Left ventricle myocardium superior (tissue), 1 donor: ENCODE measurements at regions not wholly inside any gene's neighbourhood (a gene's known extent, or its start where the extent isn't known, plus 50 kb on each side); places are given as distances from the start of the nearest gene placed in this dataset.

Experiments
- ATAC-seq: fragments of 200-7000 bp; cut with Tn5 transposase; one replicate; pipeline ENCODE4 v1.9.1; 2020; ENCODE audit warnings: mild to moderate bottlenecking, moderate library complexity
- DNase-seq: peaks from one replicate; pipeline ENCODE4 v3.0.0-alpha.2; 2020
- intact Hi-C: fragments of 100-400 bp; cut with micrococcal nuclease; formaldehyde crosslinking; loops from one replicate; pipeline ENCODE4 v1.11.0; 2022
- donor health status: DM: no; HTN: yes; CAD: no; lungs with severe emphysema.

DNA sequence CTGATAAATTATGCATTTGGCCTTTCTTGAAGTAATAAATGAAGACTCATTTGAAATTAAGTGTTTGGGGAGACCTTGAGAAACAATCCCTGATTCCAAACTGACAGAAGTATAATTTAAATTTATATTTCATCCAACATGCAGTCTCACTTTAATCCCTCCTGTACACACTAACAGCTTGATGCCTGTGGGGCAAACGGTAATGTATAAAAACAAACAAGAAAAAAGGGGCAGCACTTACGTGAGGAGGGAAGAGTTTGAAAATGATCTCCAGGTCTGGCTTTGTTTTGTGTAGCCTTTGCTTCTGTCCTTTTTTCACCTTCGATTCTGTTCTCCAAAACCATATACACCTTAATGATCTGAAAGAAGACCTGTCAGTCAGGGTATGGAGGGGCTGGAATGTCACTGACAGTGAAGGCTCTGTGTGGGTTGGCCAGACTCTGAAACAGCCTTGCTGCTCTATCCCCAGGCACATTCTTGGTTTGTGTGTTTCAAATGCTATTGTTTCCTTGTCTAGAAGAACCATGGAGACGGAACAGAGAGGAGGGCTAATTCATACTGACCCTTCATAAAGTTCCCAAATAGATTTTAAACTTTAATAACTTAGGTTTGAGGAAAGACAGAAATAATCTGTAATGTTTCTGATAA is 338.2 kb upstream of the WWC1 start:
- DNase-seq (no peak), ATAC-seq (peak; percentile 53)
- intact Hi-C loops, result no loop called here

DNA sequence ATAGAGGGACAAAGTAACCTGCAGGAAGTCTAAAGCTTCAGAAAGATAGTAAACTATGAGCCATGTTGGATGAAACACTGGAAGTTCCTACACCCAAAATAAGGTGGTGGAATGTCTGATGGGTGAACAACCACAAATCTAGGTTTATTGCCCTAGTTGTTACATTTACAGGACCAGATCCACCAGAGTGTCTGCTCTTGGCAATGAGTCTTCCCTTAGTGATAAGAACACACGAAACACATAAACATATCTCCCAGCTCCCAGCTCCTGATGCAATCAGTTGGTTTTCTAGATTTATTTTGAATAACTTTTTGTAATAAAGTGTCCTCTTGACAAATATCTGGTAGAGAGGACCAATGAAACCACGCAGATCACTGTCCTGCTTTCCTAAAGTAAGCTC is 329.7 kb upstream of the WWC1 start:
- intact Hi-C loops, result no loop called here
- DNase-seq (no peak), ATAC-seq (no peak)

DNA sequence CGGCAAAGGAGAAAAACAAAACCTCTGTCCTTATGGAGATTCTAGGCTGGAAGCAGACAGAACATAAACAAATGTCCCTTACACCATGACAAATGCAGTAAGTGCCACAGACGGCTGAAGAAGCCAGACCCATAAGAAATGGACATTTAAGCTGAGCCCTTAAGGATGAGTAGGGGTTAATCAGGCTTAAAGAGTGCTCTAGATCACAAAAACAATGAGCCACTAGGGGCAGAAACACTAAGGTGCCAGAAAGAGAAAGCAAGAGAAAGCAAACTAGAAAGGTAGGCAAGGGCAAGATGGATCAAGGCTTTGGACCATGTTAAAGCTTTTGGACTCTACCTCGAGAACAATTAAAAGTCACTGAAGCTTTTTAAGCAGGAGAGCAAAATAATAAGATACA is 326.9 kb upstream of the WWC1 start:
- intact Hi-C loops, result no loop called here
- ATAC-seq (no peak), DNase-seq (no peak)

DNA sequence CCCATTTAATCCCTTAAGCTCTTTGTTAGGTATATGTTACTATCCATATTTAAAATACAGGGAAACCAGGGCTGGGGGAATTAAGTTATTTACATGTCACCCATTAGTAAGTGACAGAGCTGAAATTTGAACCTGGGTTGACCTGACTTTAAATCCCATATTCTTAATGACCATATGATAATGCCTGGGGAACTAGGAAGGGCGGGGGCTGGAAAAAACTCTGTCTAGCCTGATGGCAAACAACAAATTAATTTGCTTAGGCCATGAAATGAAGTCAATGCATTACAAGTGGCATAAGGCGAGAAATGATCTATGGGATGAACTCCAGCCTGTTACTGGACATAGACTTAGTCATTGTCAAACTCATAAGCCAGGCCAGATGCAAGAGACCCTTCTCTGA is 325.7 kb upstream of the WWC1 start:
- intact Hi-C loops, result no loop called here
- DNase-seq (no peak), ATAC-seq (no peak)

DNA sequence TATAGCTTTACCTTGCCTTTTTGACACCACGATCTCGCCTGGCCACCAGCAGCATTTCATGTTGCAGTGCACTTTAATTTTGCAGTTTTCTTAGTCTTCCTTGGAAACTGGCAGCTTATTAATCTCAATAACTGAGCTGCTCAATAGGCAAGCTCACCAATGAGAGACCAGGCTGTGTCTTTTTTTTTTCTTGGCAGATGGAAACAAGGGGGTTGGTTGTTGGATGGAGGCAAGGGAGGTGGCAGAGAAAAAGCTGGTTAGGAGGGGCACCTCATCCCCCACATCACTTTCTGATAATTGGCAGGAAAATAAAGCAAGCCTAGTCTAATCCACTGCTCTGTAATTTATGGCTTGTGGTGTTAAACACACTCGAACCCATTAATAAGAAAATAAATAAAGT is 324.5 kb upstream of the WWC1 start:
- DNase-seq (no peak), ATAC-seq (no peak)
- intact Hi-C loops, result no loop called here

DNA sequence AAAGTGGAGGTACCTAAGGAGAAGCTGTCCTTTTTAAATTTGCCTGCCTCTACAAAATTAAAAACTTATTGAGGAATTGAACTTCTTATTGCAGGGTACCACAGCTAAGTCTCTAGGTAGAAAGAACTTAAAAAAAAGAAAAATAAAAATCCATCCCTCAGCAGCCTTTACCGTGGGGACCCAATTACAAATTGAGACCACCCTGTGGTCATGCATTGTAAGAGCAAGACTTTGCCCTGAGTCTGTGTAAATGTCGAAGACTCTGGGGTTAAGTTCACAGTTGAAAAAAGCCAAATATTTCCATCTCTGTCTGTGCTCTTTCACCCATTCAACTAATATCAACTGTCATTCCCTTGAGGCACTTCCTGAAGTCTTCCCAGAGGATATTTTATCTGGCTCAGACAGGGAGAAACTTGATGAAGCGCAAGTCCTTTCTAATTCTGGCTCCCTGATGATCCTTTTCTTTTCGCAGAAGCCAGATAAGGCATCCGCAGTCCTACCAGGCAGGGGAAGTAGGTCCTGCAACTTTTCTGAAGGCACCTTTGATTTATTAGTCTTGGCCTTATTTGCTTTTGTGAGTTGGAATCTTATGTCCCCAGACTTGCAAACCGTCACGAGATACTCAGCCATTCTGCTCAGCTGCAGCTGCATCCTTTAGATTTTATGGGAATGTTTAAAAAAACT is 323.8 kb upstream of the WWC1 start:
- DNase-seq (no peak), ATAC-seq (no peak)
- intact Hi-C loops, result no loop called here

DNA sequence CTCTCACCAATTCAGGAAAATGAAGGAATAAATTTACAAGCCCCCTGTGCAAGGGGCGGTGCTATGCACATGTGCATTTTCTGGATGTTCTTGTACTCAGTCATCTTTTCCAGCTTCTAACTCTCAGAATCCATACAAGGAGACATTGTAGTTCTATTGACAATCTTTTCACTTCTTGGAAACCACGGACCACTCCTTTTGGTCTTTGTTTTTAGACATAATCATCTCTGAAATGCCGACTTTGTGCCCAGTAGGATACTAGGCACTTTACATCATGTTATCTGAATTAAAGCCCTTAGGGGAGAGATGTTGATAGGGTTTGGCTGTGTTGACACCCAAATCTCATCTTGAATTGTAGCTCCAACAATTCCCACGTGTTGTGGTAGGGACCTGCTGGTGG is 322.6 kb upstream of the WWC1 start:
- intact Hi-C loops, result no loop called here
- no peak for ATAC-seq
- no peak for DNase-seq

DNA sequence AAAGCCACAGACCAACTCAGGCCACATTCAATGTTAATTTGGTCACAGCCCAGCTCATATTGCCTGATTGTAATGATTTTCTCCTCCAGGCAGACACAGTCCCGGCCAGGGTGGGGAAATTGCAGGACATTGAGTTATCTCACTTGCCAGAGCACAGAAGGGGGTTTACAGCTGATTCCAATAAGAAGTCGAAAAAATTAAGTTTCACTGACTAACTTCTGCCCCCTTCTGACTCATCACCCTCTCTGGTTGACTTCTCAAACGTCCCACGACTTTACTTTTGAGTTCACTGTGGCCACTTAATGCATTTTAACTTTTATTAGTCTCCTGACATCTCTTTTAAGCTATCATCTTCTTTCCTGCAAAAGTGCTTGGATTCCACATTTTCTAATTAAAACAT is 321.4 kb upstream of the WWC1 start:
- intact Hi-C loops, result no loop called here
- DNase-seq (no peak), ATAC-seq (no peak)

DNA sequence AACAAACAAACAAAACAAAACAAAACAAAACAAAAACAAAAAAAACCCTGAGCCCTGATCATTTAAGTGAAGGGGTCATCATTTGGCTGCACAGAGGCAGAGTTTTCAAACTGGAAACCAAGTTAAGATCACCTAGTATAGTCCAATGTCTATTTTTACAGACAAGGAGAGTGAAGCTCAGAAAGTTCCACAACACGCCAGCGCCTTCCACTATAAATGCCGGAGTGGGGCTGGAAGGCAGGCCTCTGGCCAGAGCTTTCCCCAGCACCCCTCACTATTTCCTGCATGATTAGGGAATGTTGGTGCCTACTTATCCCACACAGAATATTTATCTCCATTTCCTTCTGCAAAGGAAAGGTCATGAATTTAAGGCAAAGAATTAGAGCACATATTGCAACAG is 319.7 kb upstream of the WWC1 start:
- ATAC-seq (peak; percentile 65), DNase-seq (no peak)
- intact Hi-C loops, result no loop called here

DNA sequence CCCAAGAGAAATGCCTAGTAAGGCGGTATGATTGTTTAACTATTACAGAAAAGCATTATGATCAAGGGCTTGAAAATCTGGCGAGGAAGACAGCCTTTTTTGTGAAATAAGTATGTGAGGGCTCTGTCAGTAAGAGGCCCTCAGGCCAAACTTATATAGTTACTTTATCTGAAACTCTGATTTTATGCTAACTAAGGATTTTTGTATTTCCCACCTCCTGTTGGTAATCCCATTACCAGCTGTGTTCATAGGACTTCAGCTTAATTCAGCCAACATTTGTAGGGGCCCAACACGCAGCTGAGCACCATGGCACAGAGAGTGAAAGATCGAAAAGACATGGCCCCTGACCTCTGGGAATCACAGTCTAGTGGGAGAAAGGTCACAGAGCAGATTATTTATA is 318.3 kb upstream of the WWC1 start:
- DNase-seq (no peak), ATAC-seq (no peak)
- intact Hi-C loops, result no loop called here

DNA sequence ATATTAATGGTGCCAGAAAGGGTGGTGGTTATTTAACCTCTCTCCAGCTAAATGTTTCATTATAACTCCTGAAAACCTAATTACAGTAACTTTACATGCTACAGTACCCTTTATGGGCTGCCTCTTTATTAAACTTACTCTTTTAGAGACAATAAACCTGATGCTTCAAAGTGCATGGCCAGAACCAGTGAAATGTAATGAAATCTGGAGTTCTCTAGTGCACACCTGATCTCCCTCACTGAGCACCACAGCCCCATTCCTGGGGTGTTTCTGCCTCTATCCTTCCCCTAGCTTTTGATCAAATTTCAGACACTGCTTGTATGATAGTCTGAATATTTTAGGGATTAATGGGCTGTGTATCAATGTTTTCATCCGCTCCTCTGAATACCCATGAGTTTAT is 306.5 kb upstream of the WWC1 start:
- no peak for DNase-seq
- intact Hi-C loops, result no loop called here

DNA sequence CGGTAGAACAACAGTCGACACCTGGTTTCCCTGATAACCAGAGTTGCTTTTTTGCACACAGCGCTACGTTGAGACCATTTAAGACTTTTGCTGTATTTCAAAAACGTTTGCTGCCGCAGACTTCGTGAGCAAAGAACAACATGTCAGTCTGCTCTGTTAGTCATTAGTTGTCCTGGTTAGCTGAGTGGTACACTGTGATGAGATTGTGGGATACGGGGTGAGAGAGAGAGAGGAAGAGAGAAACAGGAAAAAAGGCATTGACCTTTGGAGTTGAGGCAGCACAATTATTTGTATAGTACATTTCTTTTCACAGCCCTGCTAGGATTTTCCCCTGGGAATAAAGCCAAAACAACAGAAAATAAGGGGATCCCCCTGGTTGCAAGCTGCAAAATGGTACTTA is 306.1 kb upstream of the WWC1 start:
- peak; percentile 10 for ATAC-seq
- intact Hi-C loops, result no loop called here

More for the DNA sequence above, 306.5 kb upstream of the WWC1 start:
- no peak for ATAC-seq

DNA sequence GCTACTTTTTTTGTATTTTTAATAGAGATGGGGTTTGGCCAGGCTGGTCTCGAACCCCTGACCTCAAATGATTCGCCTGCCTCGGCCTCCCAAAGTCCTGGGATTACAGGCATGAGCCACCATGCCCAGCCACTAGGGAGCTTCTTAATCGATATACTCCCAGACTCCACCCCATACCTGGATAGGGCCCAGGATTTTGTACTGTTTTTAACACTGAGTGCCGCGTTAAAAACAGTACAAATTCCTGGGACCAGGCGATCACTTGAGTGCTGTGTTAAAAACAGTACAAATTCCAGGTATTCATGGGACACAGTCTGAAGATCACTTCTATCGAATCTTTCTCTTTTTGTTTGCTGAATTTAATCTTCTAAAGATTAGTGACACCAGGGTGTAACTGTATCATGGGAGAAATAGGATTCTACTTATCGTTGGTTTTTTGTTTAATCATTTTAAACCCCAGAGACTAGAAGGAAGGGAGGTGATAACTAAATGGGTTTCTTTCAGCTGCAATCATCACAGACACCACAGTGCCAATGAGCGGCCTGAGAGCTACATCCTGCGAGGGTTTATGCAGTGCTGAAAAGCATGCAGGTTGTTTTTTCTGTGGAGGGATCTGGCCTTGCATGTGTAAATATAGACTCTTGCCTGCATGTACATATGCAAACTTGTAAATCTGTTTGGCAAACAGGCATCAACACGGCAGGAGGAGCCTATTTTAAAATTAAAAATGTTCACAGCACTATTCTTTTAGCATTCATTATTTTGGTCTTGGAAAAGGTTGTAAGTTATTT is 303.8 kb upstream of the WWC1 start:
- intact Hi-C loops, result no loop called here
- ATAC-seq (peak; percentile 81), DNase-seq (no peak)

More for the DNA sequence above, 306.1 kb upstream of the WWC1 start:
- DNase-seq, result no peak

DNA sequence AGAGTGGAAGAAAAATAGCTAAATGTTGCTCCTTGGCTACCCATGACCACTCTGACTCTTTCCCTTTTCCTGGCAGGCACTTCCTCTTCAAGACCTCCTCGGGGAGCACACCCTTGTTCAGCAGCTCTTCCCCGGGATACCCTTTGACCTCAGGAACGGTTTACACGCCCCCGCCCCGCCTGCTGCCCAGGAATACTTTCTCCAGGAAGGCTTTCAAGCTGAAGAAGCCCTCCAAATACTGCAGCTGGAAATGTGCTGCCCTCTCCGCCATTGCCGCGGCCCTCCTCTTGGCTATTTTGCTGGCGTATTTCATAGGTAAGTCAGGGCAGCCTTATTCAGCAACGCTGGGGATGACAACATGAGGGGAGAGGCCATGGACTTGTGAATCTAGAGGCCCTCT is 298.6 kb upstream of the WWC1 start:
- ATAC-seq, result no peak
- no peak for DNase-seq
- intact Hi-C loops, result no loop called here

DNA sequence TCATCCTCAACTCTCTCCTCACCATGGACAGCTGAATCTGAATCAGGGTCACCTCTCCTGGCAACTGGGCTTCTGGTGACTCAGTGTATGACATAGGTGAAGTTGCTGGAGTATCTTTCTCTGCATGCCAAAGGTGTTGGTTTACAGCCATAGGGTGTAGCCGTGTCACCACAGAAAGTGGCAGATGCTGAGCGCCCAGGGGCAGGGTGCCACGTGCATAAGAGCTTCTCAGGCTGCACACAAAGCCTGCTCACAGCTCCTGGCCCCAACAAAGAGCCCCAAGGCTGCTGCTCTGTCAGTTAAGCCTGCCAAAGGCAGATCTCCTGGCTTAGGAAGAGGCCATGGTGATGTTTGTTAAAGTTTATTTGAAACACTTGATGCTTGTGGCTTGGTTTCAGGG is 297.7 kb upstream of the WWC1 start:
- intact Hi-C loops, result no loop called here
- ATAC-seq, result peak; percentile 32
- DNase-seq, result peak; percentile 36

DNA sequence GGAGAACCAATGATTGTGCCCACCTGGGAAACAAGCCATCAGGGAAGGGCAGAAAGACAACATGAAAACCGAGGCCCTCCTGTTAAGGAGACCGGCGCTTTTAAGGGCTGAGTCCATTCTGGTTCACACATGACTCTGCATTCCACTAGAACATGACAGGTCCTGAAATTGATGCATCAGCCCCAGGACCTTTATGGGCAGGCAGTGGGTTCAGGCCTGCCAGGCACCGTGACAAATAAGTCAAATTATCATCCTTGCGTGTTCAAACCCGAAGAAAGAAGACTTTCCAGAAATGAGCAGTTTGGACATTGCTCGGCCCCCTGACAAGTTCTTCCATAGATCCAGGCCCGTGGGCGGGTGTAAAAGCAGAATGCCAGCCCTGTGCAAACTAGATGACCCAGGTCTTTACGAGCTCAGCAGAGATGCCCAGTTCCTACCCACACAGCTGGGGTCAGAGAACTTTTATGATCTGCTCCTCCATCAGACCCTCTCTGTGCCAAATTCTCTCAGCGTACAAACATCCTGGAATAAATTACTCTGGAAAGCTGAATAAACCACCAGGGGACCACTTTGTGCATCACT is 295.5 kb upstream of the WWC1 start:
- intact Hi-C loops, result no loop called here
- ATAC-seq (no peak), DNase-seq (no peak)

DNA sequence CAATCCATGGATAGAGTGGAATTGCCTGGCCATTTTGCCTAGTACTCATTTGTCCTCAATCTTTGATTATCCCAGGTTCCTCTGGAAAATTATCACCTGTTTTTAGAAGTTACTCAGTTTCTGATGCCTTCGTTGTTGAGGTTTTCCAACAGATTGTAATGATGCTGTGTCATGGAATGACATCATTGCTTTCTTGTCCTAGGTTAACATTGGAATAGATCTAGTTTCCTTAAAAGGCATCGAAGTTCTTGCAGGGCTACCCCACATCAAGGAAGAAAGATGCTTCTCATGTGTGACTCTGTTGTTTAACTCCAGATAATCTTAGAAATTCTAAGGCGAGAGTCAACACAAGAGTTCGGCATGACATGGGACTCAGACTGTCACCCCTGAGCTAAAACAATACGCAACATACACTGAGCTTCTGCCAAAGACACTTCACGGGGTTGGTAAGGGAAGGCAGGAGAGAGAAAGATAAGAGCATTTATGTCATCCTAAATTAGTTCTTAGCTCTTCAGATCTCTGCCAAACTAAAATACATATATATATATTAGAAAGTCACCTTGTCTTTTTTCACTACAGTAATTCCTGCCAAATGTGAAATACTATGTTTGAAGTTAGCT is 293.2 kb upstream of the WWC1 start:
- intact Hi-C loops, result no loop called here
- DNase-seq (no peak), ATAC-seq (peak; percentile 85)

DNA sequence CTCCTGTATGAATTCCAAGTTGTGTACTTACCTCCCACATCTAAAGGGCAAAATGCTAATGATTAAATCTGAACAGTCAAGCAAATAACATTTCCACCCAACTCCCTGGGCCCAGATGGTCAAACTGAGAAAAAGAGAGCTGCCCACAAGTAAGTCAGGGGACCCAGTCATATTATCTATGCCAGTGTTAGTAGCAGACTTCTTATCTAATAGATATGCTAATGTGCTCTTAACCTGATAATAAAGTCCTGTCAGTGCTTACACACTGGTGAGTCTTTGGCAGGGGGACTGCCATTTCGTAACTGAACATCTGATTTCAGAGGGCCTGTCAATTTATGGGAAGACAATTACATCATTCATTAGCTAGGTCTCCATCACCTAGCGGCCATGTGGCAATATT is 292.3 kb upstream of the WWC1 start:
- ATAC-seq (peak; percentile 50), DNase-seq (no peak)
- intact Hi-C loops, result no loop called here

DNA sequence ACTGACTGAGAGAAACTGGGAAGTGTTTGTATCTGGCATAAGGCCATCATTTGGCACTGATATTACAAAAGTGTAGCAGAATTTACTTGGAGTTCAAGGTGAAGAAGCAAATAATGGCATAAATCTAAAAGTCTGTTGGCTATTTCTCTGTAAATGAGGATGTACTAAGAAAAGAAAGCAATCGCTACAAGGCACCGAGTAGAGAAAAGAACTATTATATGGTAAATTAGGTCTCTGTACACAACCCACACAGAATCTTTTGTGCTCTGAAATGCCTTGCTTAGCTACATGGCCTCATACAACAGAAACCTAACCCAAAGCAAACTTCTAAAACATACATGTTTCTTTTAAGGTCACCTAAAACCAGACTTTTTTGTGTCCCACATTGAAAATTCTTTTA is 290.1 kb upstream of the WWC1 start:
- DNase-seq (no peak), ATAC-seq (no peak)
- intact Hi-C loops, result no loop called here

DNA sequence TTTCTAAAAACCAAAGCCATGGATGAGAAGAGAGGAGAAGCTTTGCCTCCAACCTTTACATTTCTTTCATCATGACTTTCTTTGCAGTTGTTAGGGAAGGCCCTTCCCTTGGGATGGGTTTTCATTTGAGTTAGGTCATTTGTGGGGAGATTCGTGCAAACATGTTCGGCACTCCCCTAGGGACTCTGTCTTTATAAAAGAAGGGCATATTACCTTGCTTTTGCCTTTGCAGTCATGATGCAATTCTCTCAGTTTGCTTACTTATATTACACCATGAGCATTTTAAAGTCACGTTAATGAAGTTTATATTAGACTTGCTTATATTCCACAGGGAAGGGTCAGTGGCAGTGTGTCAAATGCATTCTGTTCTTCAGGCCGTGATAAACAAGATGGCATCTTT is 289.3 kb upstream of the WWC1 start:
- intact Hi-C loops, result no loop called here
- no peak for DNase-seq
- no peak for ATAC-seq
